Fibroblast of villous mesenchyme (primary cell): ENCODE measurements at regions not wholly inside any gene's neighbourhood (a gene's known extent, or its start where the extent isn't known, plus 50 kb on each side); places are given as distances from the start of the nearest gene placed in this dataset.

Experiments
- DNase-seq: peaks from one replicate; pipeline ENCODE4 v3.0.0-alpha.2; 2010; ENCODE audit warnings: low read depth
- H3K4me3 ChIP-seq: 2 replicates; pipeline ENCODE4 v1.5.1; 2011; ENCODE audit warnings: low read depth, mild to moderate bottlenecking, low read length
- CTCF ChIP-seq: IDR thresholded peaks from 2 replicates; pipeline ENCODE4 v1.5.1; 2012; ENCODE audit warnings: low read depth, mild to moderate bottlenecking, low read length; ENCODE audit not compliant: insufficient read depth

- no peak overlapping the region for H3K4me3 ChIP-seq
- TF ChIP-seq CTCF = no peak
- no peak for DNase-seq
Observed at GRCh38 chr1:14113271-14113670, 413.3 kb downstream of the PRDM2 start.

- peak; percentile 39 for DNase-seq
- peak; percentile 48 for TF ChIP-seq CTCF
Observed at GRCh38 chr1:14113841-14114567, 414.0 kb downstream of the PRDM2 start.

GRCh38 chr1:14115976-14116375, 416.0 kb downstream of the PRDM2 start:
- H3K4me3 ChIP-seq = no peak overlapping the region
- no peak for DNase-seq
- TF ChIP-seq CTCF = no peak

More at GRCh38 chr1:14113841-14114567, 414.0 kb downstream of the PRDM2 start:
- H3K4me3 ChIP-seq = no peak overlapping the region

GRCh38 chr1:14117700-14118099, 417.7 kb downstream of the PRDM2 start:
- no peak for DNase-seq
- H3K4me3 ChIP-seq = no peak overlapping the region
- no peak for TF ChIP-seq CTCF

- TF ChIP-seq CTCF = no peak
- H3K4me3 ChIP-seq = no peak overlapping the region
- no peak for DNase-seq
Observed at GRCh38 chr1:14118691-14119485, 418.9 kb downstream of the PRDM2 start.

- DNase-seq = no peak
- no peak for TF ChIP-seq CTCF
- H3K4me3 ChIP-seq = no peak overlapping the region
Observed at GRCh38 chr1:14120895-14121294, 420.9 kb downstream of the PRDM2 start.
